CD14-positive monocyte (primary cell): ENCODE measurements at regions not wholly inside any gene's neighbourhood (a gene's known extent, or its start where the extent isn't known, plus 50 kb on each side); places are given as distances from the start of the nearest gene placed in this dataset.

Source experiments
- DNase-seq, 3 donors: peaks; one replicate each; pipeline ENCODE4 v3.0.0-alpha.2; 2011 to 2022
- H2AFZ ChIP-seq: 2 replicates; pipeline ENCODE4 v1.6.0; 2012; ENCODE audit warnings: mild to moderate bottlenecking, low read depth, low read length, inconsistent platforms; ENCODE audit not compliant: insufficient read depth, poor library complexity, severe bottlenecking
- H3K27ac ChIP-seq, 2 donors: 1 replicate in 1 of 2; 2 replicates in 1 of 2; pipeline ENCODE4 v1.5.1; 2012 to 2013; ENCODE audit warnings: low read length in 2 of 2, control low read depth in 1 of 2, inconsistent platforms in 1 of 2, low read depth in 1 of 2, mild to moderate bottlenecking in 1 of 2
- H3K27me3 ChIP-seq, 2 donors: one replicate each; pipeline versions ENCODE4 v1.6.0 to v1.6.1; 2011 to 2013; ENCODE audit warnings: low read length in 2 of 2; ENCODE audit not compliant: control insufficient read depth in 2 of 2, insufficient read depth in 2 of 2
- H3K36me3 ChIP-seq, 2 donors: replicated peaks in 1 of 2; 1 replicate in 1 of 2; 2 replicates in 1 of 2; pipeline versions ENCODE4 v1.5.1 to v1.6.1; 2012 to 2013; ENCODE audit warnings: low read length in 2 of 2, control low read depth in 1 of 2, inconsistent platforms in 1 of 2, mild to moderate bottlenecking in 1 of 2; ENCODE audit not compliant: insufficient read depth in 2 of 2, control insufficient read depth in 1 of 2
- H3K4me1 ChIP-seq, 2 donors: 1 replicate in 1 of 2; 2 replicates in 1 of 2; pipeline versions ENCODE4 v1.5.1 to v1.6.1; 2012 to 2013; ENCODE audit warnings: low read length in 2 of 2, control low read depth in 1 of 2, inconsistent platforms in 1 of 2, mild to moderate bottlenecking in 1 of 2, moderate library complexity in 1 of 2; ENCODE audit not compliant: insufficient read depth in 2 of 2, control insufficient read depth in 1 of 2
- H3K4me2 ChIP-seq: replicated peaks from 2 replicates; pipeline ENCODE3; 2012; ENCODE audit warnings: low read length, moderate library complexity, mild to moderate bottlenecking; ENCODE audit not compliant: poor library complexity, severe bottlenecking; ENCODE audit errors: extremely low read depth
- H3K4me3 ChIP-seq, 3 experiments: fragments of 200-600 bp in 1 of 3; sonication (generic) in 1 of 3; replicated peaks in 1 of 3; 1 replicate in 2 of 3; 2 replicates in 1 of 3; pipeline ENCODE4 v1.5.1; 2011 to 2013; ENCODE audit warnings: low read length in 3 of 3, mild to moderate bottlenecking in 3 of 3, control low read depth in 2 of 3, low read depth in 2 of 3, inconsistent platforms in 1 of 3, moderate library complexity in 1 of 3
- H3K79me2 ChIP-seq: 2 replicates; pipeline ENCODE4 v1.6.0; 2012; ENCODE audit warnings: mild to moderate bottlenecking, control low read depth, inconsistent platforms, low read length, moderate library complexity; ENCODE audit not compliant: insufficient read depth
- H3K9ac ChIP-seq: 2 replicates; pipeline ENCODE4 v1.6.0; 2017; ENCODE audit warnings: low read length, mild to moderate bottlenecking; ENCODE audit not compliant: insufficient read depth, poor library complexity, severe bottlenecking
- H3K9me3 ChIP-seq, 2 donors: replicated peaks in 1 of 2; 1 replicate in 1 of 2; 2 replicates in 1 of 2; pipeline versions ENCODE4 v1.5.1 to v1.6.1; 2012 to 2013; ENCODE audit warnings: low read length in 2 of 2, control low read depth in 1 of 2; ENCODE audit not compliant: control insufficient read depth in 1 of 2, insufficient read depth in 1 of 2
- H4K20me1 ChIP-seq: 2 replicates; pipeline ENCODE4 v1.6.0; 2012; ENCODE audit warnings: mild to moderate bottlenecking, low read length, control low read depth, moderate library complexity; ENCODE audit not compliant: insufficient read depth
- H3K27ac Mint-ChIP-seq, 7 donors: one replicate each; pipeline ENCODE4 v1.8.0; 2020; ENCODE audit warnings: mild to moderate bottlenecking in 7 of 7, mixed read lengths in 7 of 7, moderate library complexity in 6 of 7, inconsistent platforms in 2 of 7
- H3K27me3 Mint-ChIP-seq, 3 donors: one replicate each; pipeline ENCODE4 v1.8.0; 2021 to 2022; ENCODE audit warnings: low read depth in 3 of 3, mild to moderate bottlenecking in 3 of 3, mixed read lengths in 3 of 3, moderate library complexity in 3 of 3, inconsistent platforms in 1 of 3
- H3K36me3 Mint-ChIP-seq, 2 donors: one replicate each; pipeline ENCODE4 v1.8.0; 2020; ENCODE audit warnings: mixed read lengths in 2 of 2, inconsistent platforms in 1 of 2, mild to moderate bottlenecking in 1 of 2
- H3K4me1 Mint-ChIP-seq: one replicate; pipeline ENCODE4 v1.8.0; 2020; ENCODE audit warnings: mild to moderate bottlenecking, mixed read lengths
- H3K4me3 Mint-ChIP-seq, 2 donors: one replicate each; pipeline ENCODE4 v1.8.0; 2020; ENCODE audit warnings: mild to moderate bottlenecking in 2 of 2, mixed read lengths in 2 of 2, moderate library complexity in 1 of 2
- H3K9me3 Mint-ChIP-seq, 7 donors: one replicate each; pipeline ENCODE4 v1.8.0; 2020 to 2022; ENCODE audit warnings: mixed read lengths in 7 of 7, mild to moderate bottlenecking in 6 of 7, moderate library complexity in 6 of 7, inconsistent platforms in 2 of 7
- WGBS: methylation state at CpG from one replicate; pipeline ENCODE4 v1.1.5; 2013; ENCODE audit warnings: missing lambda C conversion rate; ENCODE audit not compliant: insufficient coverage; 5-methylcytosine and 5-hydroxymethylcytosine counted together
- intact Hi-C, 2 donors: fragments of 100-400 bp; cut with micrococcal nuclease; formaldehyde crosslinking; loops; one replicate each; pipeline versions ENCODE4 v1.15.0 to v1.15.1; 2023
- TF ChIP-seq, protein P1 (sequence below): fragments of 200-600 bp; IDR thresholded peaks from one replicate; pipeline ENCODE4 v1.8.0; 2022; ENCODE audit warnings: antibody characterized with exemption, mild to moderate bottlenecking

DNA sequence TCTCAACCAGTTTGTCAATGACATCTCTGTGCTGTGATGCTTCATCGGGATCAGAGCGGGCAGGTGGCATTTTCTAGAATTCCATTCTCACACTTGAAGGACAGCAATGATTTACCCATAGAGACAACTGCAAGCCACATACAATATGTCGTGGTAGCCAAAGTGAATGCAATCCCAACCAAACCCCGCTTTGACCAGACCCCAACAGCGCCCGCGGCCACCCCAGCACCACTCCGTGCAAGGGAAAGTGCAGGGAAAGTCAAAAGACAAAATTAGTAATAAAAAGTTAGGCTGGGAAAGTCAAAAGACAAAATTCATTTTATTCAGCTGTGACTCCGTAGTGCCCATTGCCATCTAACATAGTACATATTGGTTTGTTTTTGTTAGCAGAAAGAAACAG is 88.8 kb upstream of the EYA2 start:
- H3K9me3 Mint-ChIP-seq, result peaks cover 0 to 2% (median 0%) of the 10 kb centered on the region in 7 donors
- Histone ChIP-seq H4K20me1 (no peaks in the 10 kb centered on the region), H3K4me2 (no peak overlapping the region), H3K4me3 (no peak overlapping the region), H3K36me3 (no peaks in the 10 kb centered on the region), H3K9ac (no peak overlapping the region), H2AFZ (no peak overlapping the region), H3K9me3 (no peaks in the 10 kb centered on the region), H3K79me2 (no peaks in the 10 kb centered on the region), H3K27ac (no peak overlapping the region), H3K4me1 (no peaks in the 10 kb centered on the region), H3K27me3 (peaks cover 11 to 12% of the 10 kb centered on the region in 2 donors)
- no peak for DNase-seq
- no peaks in the 10 kb centered on the region for H3K36me3 Mint-ChIP-seq
- WGBS, result 100% methylated on average over 2 of the region's 9 CpGs
- TF ChIP-seq, protein P1, sequence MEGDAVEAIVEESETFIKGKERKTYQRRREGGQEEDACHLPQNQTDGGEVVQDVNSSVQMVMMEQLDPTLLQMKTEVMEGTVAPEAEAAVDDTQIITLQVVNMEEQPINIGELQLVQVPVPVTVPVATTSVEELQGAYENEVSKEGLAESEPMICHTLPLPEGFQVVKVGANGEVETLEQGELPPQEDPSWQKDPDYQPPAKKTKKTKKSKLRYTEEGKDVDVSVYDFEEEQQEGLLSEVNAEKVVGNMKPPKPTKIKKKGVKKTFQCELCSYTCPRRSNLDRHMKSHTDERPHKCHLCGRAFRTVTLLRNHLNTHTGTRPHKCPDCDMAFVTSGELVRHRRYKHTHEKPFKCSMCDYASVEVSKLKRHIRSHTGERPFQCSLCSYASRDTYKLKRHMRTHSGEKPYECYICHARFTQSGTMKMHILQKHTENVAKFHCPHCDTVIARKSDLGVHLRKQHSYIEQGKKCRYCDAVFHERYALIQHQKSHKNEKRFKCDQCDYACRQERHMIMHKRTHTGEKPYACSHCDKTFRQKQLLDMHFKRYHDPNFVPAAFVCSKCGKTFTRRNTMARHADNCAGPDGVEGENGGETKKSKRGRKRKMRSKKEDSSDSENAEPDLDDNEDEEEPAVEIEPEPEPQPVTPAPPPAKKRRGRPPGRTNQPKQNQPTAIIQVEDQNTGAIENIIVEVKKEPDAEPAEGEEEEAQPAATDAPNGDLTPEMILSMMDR, result no peak
- intact Hi-C loops, result no loop called here
- no peak overlapping the region for H3K27ac Mint-ChIP-seq
- H3K4me1 Mint-ChIP-seq, result no peaks in the 10 kb centered on the region
- H3K27me3 Mint-ChIP-seq, result peaks cover 23 to 31% (median 30%) of the 10 kb centered on the region in 3 donors
- no peak overlapping the region for H3K4me3 Mint-ChIP-seq

DNA sequence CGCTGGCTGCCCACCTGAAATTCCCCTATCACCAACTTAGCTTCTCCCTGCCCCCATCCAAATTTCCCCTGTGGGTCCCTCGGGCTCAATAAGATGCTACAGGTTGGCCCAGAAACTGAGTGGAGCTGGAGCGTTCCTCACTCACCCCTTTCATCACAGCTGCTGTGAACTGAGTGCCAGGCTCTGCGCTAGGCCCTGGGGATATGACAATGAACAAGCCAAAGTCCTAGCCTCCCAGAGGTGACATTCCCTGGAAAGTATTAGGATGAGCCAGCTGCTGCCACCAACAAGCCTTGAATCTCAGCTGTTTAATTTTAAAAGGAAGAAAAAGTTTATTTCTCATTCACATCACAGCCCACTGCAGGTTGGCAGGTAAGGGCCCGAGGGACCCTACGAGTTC is 86.6 kb upstream of the EYA2 start:
- Mint-ChIP-seq H3K27ac (no peak overlapping the region), H3K4me1 (no peaks in the 10 kb centered on the region), H3K27me3 (peaks cover 32 to 46% (median 45%) of the 10 kb centered on the region in 3 donors), H3K9me3 (peaks cover 0 to 4% (median 0%) of the 10 kb centered on the region in 7 donors), H3K4me3 (no peak overlapping the region), H3K36me3 (no peaks in the 10 kb centered on the region)
- Histone ChIP-seq H3K4me2 (no peak overlapping the region), H3K79me2 (no peaks in the 10 kb centered on the region), H3K4me1 (no peaks in the 10 kb centered on the region), H3K4me3 (no peak overlapping the region), H2AFZ (no peak overlapping the region), H3K27me3 (peaks cover 22 to 27% of the 10 kb centered on the region in 2 donors), H4K20me1 (no peaks in the 10 kb centered on the region), H3K27ac (no peak overlapping the region), H3K36me3 (no peaks in the 10 kb centered on the region), H3K9me3 (no peaks in the 10 kb centered on the region), H3K9ac (no peak overlapping the region)
- 84% methylated on average over 3 of the region's 6 CpGs for WGBS
- TF ChIP-seq, protein P1, result no peak
- intact Hi-C loops, result no loop called here
- no peak for DNase-seq
